ENCODE measurements at regions not wholly inside any gene's neighbourhood (a gene's known extent, or its start where the extent isn't known, plus 50 kb on each side); places are given as distances from the start of the nearest gene placed in this dataset.

DNA sequence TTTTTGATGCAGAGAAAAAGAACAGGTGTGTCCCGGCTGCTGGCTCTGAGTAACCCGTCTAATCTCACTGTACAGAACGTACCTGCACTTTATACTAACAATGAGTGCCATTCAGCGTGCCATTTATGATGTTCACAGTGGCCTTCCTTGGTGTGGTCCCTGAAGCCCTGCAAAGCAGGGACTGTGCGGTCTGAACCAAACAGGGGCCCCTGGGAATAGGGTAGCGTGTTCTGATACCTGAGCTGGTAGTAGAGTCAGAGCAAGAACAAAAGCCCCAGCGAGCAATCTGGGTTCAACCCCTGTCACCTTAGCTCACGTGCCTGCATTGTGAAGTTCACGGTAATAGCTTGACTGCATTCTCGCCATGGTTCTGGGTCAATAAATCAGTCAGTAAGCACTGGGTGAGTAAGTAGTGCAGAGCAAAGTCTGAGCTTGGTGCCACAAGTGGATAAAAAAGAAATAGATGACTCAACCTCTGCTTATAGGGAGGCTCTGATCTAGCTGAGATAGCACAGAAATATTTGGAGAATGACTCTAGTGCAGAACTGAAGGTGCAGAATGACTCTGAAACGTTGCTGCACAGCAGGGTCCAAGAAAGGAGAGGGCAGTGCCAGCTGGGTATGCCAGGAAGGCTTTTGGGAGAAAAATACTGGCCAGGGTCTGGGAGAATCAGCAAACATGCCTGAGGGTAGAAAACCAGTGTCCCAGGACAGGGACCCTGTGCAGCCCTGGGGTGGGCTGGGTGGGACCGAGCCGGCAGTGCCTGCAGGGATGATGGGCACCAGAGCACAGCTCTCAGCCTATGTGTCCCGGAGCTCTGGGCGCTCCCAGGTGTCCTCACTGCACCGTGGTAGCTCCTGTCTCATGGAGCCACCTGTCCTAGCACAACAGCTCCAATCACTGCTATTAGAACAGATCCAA lies 125.9 kb downstream of the RHOU start (continued):
- TF ChIP-seq, protein P1, sequence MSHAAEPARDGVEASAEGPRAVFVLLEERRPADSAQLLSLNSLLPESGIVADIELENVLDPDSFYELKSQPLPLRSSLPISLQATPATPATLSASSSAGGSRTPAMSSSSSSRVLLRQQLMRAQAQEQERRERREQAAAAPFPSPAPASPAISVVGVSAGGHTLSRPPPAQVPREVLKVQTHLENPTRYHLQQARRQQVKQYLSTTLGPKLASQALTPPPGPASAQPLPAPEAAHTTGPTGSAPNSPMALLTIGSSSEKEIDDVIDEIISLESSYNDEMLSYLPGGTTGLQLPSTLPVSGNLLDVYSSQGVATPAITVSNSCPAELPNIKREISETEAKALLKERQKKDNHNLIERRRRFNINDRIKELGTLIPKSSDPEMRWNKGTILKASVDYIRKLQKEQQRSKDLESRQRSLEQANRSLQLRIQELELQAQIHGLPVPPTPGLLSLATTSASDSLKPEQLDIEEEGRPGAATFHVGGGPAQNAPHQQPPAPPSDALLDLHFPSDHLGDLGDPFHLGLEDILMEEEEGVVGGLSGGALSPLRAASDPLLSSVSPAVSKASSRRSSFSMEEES (CRISPR knock-in tag; IDR thresholded peaks at IDR 0.05) = peak; percentile 94
- TF ChIP-seq GATAD1 (CRISPR knock-in tag; IDR thresholded peaks at IDR 0.05) = peak; percentile 41; the same call in 1 of the 2 replicates
- TF ChIP-seq, protein P2, sequence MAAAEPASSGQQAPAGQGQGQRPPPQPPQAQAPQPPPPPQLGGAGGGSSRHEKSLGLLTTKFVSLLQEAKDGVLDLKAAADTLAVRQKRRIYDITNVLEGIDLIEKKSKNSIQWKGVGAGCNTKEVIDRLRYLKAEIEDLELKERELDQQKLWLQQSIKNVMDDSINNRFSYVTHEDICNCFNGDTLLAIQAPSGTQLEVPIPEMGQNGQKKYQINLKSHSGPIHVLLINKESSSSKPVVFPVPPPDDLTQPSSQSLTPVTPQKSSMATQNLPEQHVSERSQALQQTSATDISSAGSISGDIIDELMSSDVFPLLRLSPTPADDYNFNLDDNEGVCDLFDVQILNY (CRISPR knock-in tag; conservative IDR thresholded peaks at IDR 0.05) = no peak
- TF ChIP-seq CEBPG (CRISPR knock-in tag; IDR thresholded peaks at IDR 0.05) = peak; percentile 77
- 0 out of 2 replicates have a peak, but pooled peaks have one; percentile 39 for TF ChIP-seq CREB1 (IDR thresholded peaks at IDR 0.05)
- peak; percentile 46; the same call in 1 of the 2 replicates for TF ChIP-seq CREB1 (CRISPR knock-in tag; IDR thresholded peaks at IDR 0.05)
- no peak; the same call in 1 of the 2 replicates for TF ChIP-seq MBD4 (IDR thresholded peaks at IDR 0.05; ENCODE audit: borderline replicate concordance, low read length)
- TF ChIP-seq ZNF619 (CRISPR knock-in tag; IDR thresholded peaks at IDR 0.05) = no peak
- no peak for TF ChIP-seq KLF15 (CRISPR knock-in tag; IDR thresholded peaks at IDR 0.05; ENCODE audit: borderline replicate concordance)
- TF ChIP-seq, protein P3, sequence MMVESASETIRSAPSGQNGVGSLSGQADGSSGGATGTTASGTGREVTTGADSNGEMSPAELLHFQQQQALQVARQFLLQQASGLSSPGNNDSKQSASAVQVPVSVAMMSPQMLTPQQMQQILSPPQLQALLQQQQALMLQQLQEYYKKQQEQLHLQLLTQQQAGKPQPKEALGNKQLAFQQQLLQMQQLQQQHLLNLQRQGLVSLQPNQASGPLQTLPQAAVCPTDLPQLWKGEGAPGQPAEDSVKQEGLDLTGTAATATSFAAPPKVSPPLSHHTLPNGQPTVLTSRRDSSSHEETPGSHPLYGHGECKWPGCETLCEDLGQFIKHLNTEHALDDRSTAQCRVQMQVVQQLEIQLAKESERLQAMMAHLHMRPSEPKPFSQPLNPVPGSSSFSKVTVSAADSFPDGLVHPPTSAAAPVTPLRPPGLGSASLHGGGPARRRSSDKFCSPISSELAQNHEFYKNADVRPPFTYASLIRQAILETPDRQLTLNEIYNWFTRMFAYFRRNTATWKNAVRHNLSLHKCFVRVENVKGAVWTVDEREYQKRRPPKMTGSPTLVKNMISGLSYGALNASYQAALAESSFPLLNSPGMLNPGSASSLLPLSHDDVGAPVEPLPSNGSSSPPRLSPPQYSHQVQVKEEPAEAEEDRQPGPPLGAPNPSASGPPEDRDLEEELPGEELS (CRISPR knock-in tag; IDR thresholded peaks at IDR 0.05) = peak; percentile 83
- peak; percentile 30; the same call in 1 of the 2 replicates for TF ChIP-seq STAG1 (CRISPR knock-in tag; IDR thresholded peaks at IDR 0.05)
- no peak for TF ChIP-seq RNF2 (conservative IDR thresholded peaks at IDR 0.05; ENCODE audit: low read depth)
- TF ChIP-seq, protein P4, sequence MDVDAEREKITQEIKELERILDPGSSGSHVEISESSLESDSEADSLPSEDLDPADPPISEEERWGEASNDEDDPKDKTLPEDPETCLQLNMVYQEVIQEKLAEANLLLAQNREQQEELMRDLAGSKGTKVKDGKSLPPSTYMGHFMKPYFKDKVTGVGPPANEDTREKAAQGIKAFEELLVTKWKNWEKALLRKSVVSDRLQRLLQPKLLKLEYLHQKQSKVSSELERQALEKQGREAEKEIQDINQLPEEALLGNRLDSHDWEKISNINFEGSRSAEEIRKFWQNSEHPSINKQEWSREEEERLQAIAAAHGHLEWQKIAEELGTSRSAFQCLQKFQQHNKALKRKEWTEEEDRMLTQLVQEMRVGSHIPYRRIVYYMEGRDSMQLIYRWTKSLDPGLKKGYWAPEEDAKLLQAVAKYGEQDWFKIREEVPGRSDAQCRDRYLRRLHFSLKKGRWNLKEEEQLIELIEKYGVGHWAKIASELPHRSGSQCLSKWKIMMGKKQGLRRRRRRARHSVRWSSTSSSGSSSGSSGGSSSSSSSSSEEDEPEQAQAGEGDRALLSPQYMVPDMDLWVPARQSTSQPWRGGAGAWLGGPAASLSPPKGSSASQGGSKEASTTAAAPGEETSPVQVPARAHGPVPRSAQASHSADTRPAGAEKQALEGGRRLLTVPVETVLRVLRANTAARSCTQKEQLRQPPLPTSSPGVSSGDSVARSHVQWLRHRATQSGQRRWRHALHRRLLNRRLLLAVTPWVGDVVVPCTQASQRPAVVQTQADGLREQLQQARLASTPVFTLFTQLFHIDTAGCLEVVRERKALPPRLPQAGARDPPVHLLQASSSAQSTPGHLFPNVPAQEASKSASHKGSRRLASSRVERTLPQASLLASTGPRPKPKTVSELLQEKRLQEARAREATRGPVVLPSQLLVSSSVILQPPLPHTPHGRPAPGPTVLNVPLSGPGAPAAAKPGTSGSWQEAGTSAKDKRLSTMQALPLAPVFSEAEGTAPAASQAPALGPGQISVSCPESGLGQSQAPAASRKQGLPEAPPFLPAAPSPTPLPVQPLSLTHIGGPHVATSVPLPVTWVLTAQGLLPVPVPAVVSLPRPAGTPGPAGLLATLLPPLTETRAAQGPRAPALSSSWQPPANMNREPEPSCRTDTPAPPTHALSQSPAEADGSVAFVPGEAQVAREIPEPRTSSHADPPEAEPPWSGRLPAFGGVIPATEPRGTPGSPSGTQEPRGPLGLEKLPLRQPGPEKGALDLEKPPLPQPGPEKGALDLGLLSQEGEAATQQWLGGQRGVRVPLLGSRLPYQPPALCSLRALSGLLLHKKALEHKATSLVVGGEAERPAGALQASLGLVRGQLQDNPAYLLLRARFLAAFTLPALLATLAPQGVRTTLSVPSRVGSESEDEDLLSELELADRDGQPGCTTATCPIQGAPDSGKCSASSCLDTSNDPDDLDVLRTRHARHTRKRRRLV (CRISPR knock-in tag; IDR thresholded peaks at IDR 0.05) = no peak
- 0 out of 2 replicates have a peak, but pooled peaks have one; percentile 78 for TF ChIP-seq ZSCAN31 (CRISPR knock-in tag; IDR thresholded peaks at IDR 0.05; ENCODE audit: low read depth)
- no peak for TF ChIP-seq ZNF672 (CRISPR knock-in tag; IDR thresholded peaks at IDR 0.05)
- peak; percentile 69; the same call in 1 of the 2 replicates for TF ChIP-seq FOXK1 (CRISPR knock-in tag; IDR thresholded peaks at IDR 0.05; ENCODE audit: borderline replicate concordance, low read depth)
- TF ChIP-seq, protein P5, sequence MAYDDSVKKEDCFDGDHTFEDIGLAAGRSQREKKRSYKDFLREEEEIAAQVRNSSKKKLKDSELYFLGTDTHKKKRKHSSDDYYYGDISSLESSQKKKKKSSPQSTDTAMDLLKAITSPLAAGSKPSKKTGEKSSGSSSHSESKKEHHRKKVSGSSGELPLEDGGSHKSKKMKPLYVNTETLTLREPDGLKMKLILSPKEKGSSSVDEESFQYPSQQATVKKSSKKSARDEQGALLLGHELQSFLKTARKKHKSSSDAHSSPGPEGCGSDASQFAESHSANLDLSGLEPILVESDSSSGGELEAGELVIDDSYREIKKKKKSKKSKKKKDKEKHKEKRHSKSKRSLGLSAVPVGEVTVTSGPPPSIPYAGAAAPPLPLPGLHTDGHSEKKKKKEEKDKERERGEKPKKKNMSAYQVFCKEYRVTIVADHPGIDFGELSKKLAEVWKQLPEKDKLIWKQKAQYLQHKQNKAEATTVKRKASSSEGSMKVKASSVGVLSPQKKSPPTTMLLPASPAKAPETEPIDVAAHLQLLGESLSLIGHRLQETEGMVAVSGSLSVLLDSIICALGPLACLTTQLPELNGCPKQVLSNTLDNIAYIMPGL (CRISPR knock-in tag; IDR thresholded peaks at IDR 0.05; ENCODE audit: borderline replicate concordance in 1 of 2, low read depth in 1 of 2) = no peak

Measured in HepG2 (cell line).